ENCODE measurements at regions not wholly inside any gene's neighbourhood (a gene's known extent, or its start where the extent isn't known, plus 50 kb on each side); places are given as distances from the start of the nearest gene placed in this dataset.
A peak's percentile ranks its signal among the peaks of the same experiment; 100 is the strongest.

GRCh38 chr4:27648416-27648815 lies 787.8 kb downstream of the STIM2 start:
- no peak for TF ChIP-seq CTCF (conservative IDR thresholded peaks at IDR 0.05; ENCODE audit: low read depth, low read length)

GRCh38 chr4:27662426-27662825 lies 801.8 kb downstream of the STIM2 start:
- H3K4me3 ChIP-seq (ENCODE audit: low read depth, low read length) = no peak overlapping the region
- no peak for TF ChIP-seq CTCF (conservative IDR thresholded peaks at IDR 0.05; ENCODE audit: low read depth, low read length)
- no peak for DNase-seq (ENCODE audit: low read depth)

More at GRCh38 chr4:27648416-27648815, 787.8 kb downstream of the STIM2 start:
- no peak overlapping the region for H3K4me3 ChIP-seq (ENCODE audit: low read depth, low read length)
- no peak for DNase-seq (ENCODE audit: low read depth)

GRCh38 chr4:27666943-27667342 lies 806.3 kb downstream of the STIM2 start:
- peak; percentile 4 for DNase-seq (ENCODE audit: low read depth)
- H3K4me3 ChIP-seq (ENCODE audit: low read depth, low read length) = no peak overlapping the region
- no peak for TF ChIP-seq CTCF (conservative IDR thresholded peaks at IDR 0.05; ENCODE audit: low read depth, low read length)

GRCh38 chr4:27668001-27668400 lies 807.4 kb downstream of the STIM2 start:
- TF ChIP-seq CTCF (conservative IDR thresholded peaks at IDR 0.05; ENCODE audit: low read depth, low read length) = no peak
- no peak overlapping the region for H3K4me3 ChIP-seq (ENCODE audit: low read depth, low read length)
- no peak for DNase-seq (ENCODE audit: low read depth)

GRCh38 chr4:27678027-27678426 lies 817.4 kb downstream of the STIM2 start:
- no peak for DNase-seq (ENCODE audit: low read depth)
- TF ChIP-seq CTCF (conservative IDR thresholded peaks at IDR 0.05; ENCODE audit: low read depth, low read length) = no peak
- no peak overlapping the region for H3K4me3 ChIP-seq (ENCODE audit: low read depth, low read length)

GRCh38 chr4:27684610-27685011 lies 824.0 kb downstream of the STIM2 start:
- peak; percentile 71 for DNase-seq (ENCODE audit: low read depth)
- peak; percentile 84 for TF ChIP-seq CTCF (conservative IDR thresholded peaks at IDR 0.05; ENCODE audit: low read depth, low read length)
- H3K4me3 ChIP-seq (ENCODE audit: low read depth, low read length) = no peak overlapping the region

- no peak overlapping the region for H3K4me3 ChIP-seq (ENCODE audit: low read depth, low read length)
- no peak for TF ChIP-seq CTCF (conservative IDR thresholded peaks at IDR 0.05; ENCODE audit: low read depth, low read length)
- DNase-seq (ENCODE audit: low read depth) = no peak
Observed at GRCh38 chr4:27685091-27685490, 824.5 kb downstream of the STIM2 start.
